HL-60 (cell line): ENCODE measurements at regions not wholly inside any gene's neighbourhood (a gene's known extent, or its start where the extent isn't known, plus 50 kb on each side); places are given as distances from the start of the nearest gene placed in this dataset.

Experiments used
- CTCF ChIP-seq: IDR thresholded peaks from one replicate; pipeline ENCODE4 v1.5.1; 2011; ENCODE audit warnings: low read length, control low read depth, inconsistent platforms; ENCODE audit not compliant: insufficient read depth
- POLR2AphosphoS5 ChIP-seq: IDR thresholded peaks from 2 replicates; pipeline ENCODE4 v1.6.1; 2012; ENCODE audit warnings: low read depth
- REST ChIP-seq: IDR thresholded peaks from 2 replicates; pipeline ENCODE4 v1.6.1; 2012; ENCODE audit warnings: low read depth; ENCODE audit not compliant: insufficient replicate concordance

DNA sequence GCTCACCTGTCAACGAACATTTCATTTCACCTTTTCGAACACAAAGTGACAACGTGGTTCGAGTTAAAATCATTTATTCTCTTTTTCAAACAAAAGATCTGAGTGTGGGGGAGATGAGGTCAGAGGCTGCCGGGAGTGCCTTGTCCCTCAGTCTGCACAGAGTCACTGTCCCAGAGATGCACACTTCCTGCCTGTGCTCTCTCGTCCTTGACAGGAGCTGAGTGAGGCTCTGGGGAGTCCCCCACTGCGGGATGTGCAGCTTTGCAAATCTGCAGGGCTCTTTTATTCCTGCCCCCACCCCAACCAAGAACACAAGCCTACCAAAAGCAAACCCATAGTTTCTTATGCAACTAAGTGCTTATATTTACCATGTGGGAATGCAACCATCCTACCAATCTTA, 497.8 kb downstream of the EIPR1 start:
- no peak for TF ChIP-seq CTCF
- no peak for TF ChIP-seq REST
- TF ChIP-seq POLR2AphosphoS5, result no peak
